ENCODE measurements at regions not wholly inside any gene's neighbourhood (a gene's known extent, or its start where the extent isn't known, plus 50 kb on each side); places are given as distances from the start of the nearest gene placed in this dataset.

DNA sequence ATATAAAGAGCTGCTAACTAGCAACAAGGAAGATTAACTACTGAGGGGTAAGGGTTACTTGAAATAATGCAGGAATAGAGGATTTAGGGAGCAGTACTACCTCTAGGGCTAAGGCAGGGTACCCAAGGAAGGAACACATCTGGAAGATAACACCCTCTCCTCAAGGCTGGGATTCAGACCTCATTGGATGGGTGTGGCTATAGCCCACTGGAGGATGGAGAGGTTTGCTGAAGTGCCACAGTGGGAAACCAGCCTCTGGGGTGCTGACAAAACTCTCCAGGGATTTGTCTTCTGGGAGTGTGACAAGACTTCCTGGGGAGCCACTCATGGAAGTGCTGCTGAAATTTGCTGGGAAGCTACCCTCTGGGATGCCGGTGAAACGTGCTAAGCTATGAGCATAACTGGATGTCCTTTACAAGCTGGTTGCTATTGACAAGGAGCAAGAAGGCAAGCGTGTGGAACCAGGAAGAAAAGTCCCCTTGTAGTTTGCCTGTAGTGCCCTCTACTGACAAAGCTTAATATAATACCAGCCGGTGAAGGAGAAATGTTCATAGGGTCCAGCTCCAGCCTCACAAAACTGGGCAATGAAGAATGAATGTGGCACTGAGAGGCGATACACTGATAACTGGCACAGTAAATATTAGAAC, 122.8 kb upstream of the USP24 start:
- DNase-seq (ENCODE audit: low read depth in 2 of 2), result no peak

GRCh38 chr1:55334797-55335196, 119.6 kb upstream of the USP24 start:
- DNase-seq (ENCODE audit: low read depth in 2 of 2), result no peak

DNA sequence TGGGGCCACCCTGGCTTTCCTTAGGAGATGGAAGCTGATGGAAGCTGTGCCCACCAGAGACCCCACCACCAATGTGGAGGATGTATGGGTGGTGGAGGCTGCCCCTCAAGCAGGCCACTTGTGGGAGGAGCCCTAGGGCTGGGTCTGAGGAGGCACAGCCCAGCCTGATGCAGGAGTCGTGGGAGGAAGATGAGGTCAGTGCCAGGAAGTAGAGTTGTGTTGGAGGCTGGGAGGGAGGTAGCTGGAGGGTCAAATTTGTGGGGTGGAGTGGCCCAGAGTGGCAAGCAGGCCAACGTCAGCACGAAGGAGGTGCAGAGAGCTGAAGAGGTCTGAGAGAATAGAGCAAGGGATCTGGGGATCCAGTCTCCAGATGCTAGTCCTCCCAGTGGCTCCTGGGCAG, 119.0 kb upstream of the USP24 start:
- no peak for DNase-seq (ENCODE audit: low read depth in 2 of 2)

- no peak for DNase-seq (ENCODE audit: low read depth in 2 of 2)
Observed at GRCh38 chr1:55333461-55333860, 118.3 kb upstream of the USP24 start.

DNA sequence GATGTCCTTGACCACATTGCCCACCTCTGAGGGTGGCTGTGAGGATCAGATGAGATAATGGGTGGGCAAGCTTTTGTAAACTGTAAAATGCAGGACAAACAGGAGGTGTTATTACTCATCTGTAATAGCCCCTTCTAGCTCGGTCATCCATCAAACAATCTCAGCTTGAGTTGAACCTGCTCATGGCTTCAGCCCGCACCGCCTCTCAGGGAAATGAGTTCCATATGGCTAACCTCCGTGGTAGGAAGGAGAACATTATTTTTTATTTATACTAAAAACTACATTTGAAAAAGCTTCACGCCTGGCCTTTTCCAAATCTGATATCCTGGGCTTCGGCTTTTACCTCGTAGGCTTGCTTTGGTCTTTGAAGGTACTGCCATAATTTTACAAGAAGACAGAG, 116.2 kb upstream of the USP24 start:
- no peak for DNase-seq (ENCODE audit: low read depth in 2 of 2)

GRCh38 chr1:55329808-55330432, 114.8 kb upstream of the USP24 start:
- no peak for DNase-seq (ENCODE audit: low read depth in 2 of 2)

DNA sequence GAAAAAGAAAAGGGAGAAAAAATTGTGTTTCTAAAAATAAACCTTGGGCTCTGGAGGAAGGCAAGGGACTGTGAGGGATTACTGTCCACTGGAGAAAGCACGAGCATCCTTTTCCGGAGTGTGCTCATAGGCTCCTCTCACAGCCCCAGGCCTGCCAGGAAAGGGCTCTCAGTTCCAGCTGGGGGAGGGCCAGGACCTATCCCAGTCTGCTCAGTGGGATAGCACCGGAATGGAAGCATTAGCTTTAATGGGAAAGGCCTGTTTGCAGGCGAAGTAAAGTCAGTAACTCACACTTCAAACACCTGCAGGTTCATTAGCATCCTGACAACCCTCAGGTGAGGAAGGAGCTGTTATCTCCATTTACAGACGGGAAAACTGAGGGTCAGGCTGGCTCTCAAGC, 113.9 kb upstream of the USP24 start:
- no peak for DNase-seq (ENCODE audit: low read depth in 2 of 2)

GRCh38 chr1:55326496-55327243, 111.5 kb upstream of the USP24 start:
- no peak for DNase-seq (ENCODE audit: low read depth in 2 of 2)

- no peak for DNase-seq (ENCODE audit: low read depth in 2 of 2)
Observed at GRCh38 chr1:55323760-55324159, 108.6 kb upstream of the USP24 start.

DNA sequence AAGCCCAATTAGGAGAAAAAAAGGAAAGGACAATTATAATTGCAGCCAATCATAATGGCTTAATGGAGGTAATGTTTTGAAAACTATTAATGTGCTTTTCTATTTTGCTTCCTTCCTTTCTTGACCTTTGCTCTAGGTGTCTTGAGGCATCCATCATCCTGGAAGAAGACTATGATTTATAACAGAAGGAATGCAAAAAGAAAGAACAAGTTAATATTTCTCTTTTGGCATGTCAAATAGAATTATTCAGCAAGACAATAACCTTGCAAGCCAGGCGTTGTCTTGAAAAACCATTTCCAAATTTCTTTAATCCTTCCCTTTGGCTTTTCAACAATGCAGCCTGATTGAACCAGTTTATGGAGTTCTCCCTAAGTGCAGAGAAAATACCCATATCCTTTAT, 107.7 kb upstream of the USP24 start:
- no peak for DNase-seq (ENCODE audit: low read depth in 2 of 2)

GRCh38 chr1:55321942-55322341, 106.8 kb upstream of the USP24 start:
- no peak for DNase-seq (ENCODE audit: low read depth in 2 of 2)

DNA sequence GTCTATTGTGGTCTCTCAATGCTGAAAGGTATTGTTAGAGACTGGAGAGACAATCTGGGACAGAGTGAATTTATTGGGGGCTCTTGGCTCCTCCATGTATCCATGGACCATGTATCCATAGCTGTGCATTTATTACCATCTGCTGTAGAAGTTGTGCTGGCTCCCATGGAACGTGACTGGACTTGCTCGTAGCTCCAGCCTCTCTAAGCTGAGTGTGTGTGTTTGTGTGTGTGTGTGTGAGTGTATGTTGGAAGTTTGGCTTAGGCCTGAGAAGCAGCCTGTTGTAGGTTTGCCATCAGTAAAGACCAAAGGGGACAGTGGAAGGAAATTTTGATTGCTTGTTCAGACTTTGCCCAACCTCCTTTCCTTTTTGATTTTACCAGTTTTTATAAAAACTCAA, 105.7 kb upstream of the USP24 start:
- DNase-seq (ENCODE audit: low read depth in 2 of 2), result no peak

DNA sequence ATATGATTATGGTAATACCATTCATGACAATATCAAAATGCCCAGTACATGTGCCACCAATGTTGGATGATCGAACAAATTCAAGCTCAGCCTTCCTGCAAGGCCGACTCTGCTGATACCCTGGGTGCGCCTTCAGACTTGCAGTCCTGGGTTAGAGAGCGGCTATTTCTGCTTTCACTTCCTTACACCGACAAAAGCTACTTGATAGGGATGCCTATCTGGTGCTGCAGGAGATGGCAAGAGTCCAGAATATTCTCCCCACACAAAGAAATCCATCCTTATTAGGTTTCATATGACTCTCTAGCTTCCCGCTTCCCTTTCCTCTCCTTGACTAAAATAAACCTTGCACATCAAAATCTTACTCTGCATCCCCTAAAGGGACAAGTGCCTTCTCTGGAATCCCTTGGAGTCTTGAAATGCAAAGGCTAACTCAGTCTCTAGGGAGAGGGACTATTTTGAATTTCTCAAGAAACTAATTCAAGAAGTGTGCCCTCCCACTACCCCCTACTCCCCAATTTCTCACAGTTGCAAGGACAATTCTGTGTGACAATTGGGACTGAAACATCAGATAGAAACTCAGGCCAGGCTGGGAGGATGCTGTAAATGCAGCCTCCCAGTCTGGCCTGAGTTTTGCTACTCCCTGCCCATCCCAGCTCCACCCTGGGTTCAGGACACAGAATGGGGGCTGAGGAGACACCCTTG, 103.1 kb upstream of the USP24 start:
- DNase-seq (ENCODE audit: low read depth in 2 of 2), result no peak

DNA sequence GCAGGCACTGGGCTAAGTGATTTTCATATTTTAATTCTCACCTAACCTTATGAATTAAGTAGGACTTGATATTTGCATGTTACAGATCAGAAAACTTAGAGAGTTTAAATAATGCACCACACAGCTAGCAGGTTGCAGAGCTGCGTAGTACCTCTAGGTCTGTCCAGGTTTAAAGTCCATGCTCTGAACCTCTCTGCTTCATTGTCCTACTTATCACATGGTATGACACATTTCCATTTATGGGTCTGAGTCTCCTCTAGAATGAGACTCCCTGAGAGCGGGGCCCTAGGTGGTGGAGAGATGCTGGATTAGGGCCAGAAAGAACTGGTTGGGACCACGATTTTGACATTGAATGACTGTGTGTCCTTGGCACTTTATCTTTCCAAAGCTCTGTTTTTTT, 102.5 kb upstream of the USP24 start:
- DNase-seq (ENCODE audit: low read depth in 2 of 2), result no peak

DNA sequence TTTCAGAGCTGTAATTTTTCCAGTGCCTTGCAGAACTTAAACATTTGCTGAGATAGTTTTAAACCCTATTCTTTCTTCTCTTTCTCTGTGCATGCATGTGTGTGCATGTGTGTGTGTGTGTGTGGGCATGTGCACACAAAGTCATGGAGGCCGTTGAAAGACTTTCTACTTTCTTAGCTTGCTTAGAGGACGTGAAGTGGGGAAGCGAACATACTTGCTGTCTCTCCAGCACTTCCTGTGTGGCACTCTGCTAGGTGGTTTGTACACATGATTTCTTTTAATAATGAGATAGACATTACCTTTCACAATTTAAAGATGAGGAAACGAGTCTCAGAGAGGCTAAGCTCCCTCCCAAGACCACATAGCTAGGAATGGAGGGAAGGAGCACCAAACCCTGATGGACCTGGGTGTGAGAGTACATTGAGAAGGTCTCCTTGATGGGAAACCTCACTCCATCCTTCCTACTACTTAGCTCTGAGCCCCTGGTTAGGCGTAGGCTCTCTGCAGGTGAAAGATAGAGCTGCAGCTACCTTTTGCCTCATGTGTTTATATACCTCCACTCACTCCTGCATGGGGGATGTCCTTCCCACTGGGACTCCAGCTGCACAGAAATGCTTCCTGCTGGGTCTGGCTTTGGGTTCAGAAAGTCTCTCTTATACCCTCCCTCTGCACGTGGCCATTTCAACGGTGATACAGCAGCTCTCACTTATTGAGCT, 101.9 kb upstream of the USP24 start:
- no peak for DNase-seq (ENCODE audit: low read depth in 2 of 2)

DNA sequence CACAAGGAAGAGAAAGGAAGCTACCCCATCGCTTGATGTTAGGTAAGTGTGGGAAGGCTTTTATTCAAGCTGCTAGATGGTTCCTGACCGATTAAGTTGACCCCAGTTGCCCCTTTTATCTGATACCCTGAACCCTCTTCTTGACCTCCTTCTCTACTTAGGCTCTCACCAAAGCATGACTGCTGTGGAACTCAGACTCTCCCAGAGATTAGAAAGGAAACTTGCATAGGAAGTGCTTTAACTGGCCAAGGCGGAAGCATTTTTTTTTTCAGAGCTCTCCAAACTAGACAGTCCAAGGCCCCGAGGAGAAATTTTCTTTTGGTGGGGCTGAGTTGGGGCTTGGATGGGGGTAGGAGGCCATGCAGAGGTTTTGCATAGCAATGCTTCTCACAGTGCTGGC, 101.3 kb upstream of the USP24 start:
- no peak for DNase-seq (ENCODE audit: low read depth in 2 of 2)

GRCh38 chr1:55315552-55315951, 100.4 kb upstream of the USP24 start:
- DNase-seq (ENCODE audit: low read depth in 2 of 2), result no peak

DNA sequence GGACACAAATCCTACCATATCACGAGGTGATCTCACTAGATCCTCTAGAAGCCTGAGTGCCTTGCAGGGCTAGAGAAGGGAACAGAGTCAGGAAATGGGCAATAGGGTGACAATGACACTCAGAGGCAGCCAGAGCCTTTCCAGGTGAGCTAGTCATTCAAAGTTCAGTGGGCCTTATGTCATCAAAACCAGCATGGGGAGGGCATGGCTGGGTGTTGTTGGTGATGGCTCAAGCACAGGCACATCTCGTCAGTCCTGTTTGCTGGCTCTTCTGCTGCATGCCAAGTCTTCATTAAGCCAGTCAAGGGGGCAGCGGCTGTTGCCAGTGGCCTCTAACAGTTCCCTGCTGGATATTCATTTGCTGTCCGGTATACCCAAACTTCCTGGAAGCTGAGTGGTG, 99.6 kb upstream of the USP24 start:
- no peak for DNase-seq (ENCODE audit: low read depth in 2 of 2)

- no peak for DNase-seq (ENCODE audit: low read depth in 2 of 2)
Observed at GRCh38 chr1:55313903-55314302, 98.7 kb upstream of the USP24 start.

GRCh38 chr1:55311979-55312378, 96.8 kb upstream of the USP24 start:
- DNase-seq (ENCODE audit: low read depth in 2 of 2), result no peak

DNA sequence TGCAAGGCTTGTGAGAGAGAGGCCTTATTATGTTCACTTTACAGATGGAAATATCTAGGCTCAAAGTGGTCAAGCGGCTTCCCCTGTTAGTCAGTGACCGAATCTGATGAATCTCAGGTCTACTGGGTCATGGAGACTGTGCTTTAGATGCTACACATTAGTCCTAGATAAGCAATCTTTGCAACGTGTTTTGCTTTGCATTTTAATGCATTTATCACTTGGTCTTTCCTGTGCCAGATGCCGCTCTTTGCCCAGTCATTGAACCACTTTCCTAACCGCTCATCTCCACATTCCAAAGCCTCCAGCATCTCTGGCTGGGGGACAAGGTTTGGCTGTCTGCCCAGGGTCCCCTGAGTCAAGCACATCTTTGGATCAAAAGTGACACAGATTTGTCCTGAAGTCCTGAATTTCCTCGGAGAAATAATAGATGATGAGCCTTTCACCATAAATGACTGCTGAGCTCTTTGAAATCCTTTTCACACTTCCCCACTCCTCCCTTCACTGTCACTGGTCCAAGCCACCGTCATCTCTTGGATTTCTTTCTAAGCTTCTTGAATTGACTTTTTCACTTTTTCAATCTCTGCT, 96.0 kb upstream of the USP24 start:
- DNase-seq (ENCODE audit: low read depth in 2 of 2), result no peak
